GM19452 (cell line): ENCODE measurements at regions not wholly inside any gene's neighbourhood (a gene's known extent, or its start where the extent isn't known, plus 50 kb on each side); places are given as distances from the start of the nearest gene placed in this dataset.

Experiments used
- ATAC-seq: cut with Tn5 transposase; IDR thresholded peaks from one replicate; pipeline ENCODE4 v1.9.1; 2021; ENCODE audit not compliant: unreplicated experiment

DNA sequence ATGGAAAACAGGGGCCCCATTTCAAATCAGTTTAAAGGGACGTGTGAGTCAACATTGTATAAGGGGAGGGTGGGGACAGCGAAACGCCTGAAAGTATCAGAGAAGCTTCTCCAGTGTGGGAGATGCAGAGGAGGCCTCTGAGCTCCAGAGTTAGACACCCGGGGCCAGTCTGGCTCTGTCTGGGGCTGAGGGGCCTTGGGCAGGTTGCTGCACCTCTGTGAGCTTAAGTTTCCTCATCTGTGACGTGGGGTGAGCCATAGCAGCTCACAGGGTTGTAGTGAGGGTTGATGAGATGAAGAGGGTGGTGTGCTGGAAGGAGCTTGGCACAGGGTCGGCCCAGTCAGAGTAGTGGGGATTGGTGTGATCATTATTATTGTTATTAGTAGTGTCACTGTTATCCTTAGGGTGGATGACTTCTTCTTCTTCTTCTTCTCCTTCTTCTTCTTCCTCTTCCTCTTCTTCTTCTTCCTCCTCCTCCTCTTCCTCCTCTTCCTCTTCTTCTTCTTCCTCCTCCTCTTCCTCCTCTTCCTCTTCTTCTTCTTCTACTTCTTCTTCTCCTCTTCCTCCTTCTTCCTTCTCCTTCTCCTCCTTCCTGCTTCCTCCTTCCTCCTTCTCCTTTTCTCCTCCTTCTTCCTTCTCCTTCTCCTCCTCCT, 282.0 kb downstream of the PTPRU start:
- no peak for ATAC-seq

DNA sequence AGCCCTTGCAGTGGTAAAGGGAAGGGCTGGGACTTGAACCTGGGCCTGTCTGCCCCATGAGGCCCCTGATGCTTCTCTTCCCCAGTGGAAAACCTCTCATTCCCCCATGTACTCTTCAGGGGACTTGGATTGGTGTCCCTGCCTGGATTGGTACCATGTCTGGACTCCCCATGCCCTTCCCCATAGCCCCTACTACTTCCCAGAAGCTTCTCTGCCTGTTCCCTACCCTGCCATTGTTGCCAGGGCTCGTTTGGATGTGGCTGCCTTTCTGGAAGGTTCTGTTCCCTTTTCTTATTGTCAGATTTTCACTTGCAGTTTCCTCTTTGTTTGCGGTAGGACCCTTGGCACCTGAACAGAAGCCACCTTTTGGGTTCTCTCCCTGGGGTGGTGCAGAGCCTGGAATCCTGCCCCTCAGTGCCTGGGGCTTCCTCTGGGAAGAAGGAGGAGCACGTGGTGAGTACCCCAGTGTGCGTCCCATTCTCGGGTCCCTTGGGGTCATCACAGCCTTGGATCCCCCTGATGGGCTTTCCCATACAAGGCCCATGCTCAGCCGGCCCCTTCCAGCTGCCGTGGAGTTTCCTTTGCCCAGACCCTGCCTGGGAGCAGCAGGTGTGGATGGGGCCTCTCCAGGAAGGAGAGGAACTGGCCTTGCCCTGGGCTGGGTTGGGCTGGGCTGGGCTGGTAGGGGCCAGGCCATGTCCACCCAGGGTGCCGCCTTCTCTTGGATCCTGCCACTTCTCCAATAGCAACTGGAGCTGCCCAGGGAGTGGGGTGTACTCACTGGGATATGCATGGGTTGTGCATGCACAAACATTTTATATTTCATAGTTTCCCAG, 281.1 kb downstream of the PTPRU start:
- ATAC-seq: no peak

DNA sequence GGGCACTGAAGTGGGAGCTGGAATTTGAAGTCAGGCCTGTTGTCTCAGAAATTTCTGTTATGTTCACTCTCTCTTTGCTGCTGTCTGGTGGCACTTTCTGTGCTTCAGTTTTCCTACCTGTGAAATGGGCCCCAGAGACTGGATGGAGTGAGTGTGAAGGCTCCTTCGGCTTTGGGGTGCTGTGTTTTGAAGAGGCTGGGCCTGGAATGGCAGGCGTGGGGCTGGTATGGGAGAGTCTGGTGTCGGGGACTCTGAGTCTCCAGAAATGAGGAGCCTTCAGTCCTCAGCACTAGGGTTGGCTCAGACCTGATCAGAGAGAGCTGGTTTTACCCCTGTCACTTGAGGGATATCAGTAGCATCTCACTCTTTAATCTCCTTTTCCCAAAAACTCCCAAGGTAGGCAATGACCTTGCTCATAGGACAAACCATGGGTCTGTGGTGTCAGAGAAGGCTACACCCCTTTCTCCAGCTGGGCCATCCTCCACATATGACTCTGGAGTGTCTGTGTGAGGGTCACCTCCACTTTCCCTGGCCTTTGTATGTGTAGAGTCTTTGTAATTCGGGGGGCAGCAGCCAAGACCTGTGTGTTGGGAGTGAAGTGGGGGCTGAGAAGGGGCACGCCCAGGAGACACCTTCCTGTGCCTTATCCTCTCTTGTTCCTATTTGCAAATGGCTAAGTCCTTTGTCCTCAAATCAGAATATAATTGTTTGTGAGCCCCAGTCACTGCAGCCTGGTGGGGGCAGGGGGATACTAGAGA, 279.9 kb downstream of the PTPRU start:
- no peak for ATAC-seq

DNA sequence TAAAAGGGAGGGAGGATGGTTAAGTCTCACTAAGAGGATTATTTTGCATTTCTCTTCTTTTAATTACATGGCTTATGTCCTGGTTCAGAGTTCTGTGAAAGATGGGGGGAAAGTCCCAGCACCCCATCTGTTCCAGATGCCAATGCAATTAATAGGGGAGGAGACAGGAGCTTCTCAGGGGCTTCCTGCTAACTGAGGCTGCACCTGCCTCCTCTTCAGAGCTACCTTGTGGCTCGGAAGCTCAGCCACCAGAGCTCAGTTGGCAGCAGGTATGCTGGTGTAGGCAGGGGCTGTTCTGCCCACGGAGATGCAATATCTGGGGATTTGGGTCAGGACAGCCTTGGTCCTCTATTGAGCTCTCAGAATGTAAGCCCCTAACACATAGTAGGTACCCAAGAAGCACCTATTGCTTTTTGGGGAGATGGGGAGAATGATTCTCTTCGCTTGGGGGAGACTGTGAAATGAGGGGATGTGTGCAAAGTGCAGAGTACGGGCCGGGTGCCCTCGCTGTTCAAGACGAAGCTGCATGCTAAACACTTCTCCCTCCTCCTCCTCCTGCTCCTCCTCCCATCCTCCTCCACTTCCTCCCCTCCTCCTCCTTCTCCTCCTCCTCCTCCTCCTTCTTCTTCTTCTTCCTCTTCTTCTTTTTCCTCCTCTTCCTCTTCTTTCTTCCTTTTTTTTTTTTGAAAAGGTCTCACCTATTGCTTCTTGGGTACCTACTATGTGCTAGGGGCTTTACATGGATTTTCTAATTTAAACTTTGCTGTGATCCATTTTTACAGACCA, 279.0 kb downstream of the PTPRU start:
- ATAC-seq: no peak

DNA sequence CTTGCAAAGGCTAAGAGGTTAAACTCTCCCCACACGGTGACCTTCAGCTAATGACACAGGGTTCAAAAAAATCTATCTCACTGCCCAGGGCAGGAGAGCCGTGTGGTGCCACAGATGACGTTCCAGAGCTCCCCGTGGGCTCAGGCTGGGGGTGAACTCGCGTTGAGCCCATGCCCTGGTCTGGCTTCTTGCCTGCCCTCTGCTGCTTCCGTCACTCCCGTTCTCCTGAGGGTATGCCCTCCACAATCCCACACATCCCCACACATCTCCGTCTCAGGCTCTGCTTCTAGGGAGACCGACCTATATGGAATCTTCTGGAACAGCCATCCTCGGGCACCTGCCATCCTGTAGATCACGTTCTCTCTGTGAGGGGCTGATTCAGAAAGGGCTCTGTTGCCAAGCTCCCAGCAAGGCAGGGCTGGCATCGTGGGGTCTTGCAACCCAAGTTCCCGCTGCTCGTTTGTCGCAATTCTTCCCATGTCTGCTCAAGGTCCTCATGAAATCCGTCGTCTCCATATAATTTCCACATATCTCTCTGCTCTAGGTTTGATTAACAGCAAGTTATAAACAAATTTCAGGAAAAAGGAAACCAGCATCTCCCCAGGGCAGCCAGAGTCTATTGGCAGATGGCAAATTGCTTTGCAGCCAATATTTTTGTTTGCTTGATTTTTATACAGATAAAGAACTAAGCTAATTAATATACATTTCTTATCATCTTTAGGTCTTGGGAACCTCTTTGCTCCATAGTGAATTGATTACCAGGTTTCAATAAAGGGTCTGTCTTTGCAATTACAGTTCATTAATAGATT, 278.2 kb downstream of the PTPRU start:
- no peak for ATAC-seq

DNA sequence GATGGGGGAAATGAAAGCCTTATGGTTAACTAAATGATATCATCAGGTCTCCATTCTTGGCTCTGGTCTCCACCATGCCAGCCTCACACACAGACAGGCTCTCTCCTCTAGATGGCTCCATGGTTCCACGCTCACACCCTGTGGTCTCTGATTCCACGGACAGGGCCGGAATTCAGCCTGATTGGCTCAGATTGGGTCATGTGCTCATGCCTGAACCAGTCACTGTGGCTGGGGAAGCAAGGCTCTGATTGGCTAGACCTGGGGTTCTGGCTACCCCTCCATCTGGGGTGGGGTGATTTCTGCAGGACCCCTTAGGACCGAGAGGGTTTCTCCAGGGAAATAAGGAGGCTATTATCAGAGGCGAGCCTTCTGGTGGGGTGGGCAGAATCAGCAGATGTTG, 277.0 kb downstream of the PTPRU start:
- ATAC-seq: no peak

DNA sequence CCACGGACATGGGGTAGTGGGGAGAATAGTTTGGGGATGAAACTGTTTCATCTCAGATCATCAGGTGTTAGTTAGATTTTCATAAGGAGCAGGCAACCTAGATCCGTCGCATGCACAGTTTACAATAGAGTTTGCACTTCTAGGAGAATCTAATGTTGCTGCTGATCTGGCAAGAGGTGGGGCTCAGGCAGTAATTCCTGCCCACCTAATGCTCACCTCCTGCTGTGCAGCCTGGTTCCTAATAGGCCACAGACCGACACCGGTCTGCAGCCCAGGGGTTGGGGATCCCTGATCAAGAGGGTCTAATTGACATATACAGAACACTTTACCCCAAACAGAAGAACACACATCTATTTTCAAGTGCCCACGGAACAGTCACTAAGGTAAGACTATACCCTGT, 275.1 kb downstream of the PTPRU start:
- no peak for ATAC-seq

DNA sequence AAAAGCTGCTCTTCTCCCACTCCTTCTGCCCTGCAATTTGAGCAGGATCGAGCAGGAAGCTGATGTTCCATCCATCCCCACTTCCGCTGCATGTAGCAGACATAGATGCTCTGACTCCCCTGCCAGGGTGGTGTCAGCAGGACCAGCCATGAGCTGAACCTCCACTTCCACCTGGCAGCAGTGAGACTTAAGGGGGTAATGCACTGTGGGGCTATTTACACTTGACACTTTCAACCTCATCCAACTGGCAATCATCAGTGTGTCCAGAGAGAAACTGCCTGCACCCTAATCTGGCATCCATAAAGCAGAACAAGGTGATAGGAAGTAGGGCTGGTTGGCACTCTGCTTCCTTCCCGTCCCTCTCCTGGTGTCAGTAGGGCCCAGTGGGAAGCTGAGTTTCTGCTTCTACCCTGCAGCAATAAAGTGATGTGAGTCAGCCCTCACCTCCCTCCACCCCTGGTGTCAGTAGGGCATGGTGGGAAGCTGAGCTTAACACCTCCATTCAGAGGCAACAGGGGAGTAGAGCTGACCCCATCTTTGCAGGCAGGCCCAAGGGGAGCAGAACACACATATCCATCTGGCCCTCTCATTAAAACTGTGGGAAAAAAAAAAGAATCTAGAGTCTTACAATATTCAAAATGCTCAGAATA, 272.3 kb downstream of the PTPRU start:
- no peak for ATAC-seq

DNA sequence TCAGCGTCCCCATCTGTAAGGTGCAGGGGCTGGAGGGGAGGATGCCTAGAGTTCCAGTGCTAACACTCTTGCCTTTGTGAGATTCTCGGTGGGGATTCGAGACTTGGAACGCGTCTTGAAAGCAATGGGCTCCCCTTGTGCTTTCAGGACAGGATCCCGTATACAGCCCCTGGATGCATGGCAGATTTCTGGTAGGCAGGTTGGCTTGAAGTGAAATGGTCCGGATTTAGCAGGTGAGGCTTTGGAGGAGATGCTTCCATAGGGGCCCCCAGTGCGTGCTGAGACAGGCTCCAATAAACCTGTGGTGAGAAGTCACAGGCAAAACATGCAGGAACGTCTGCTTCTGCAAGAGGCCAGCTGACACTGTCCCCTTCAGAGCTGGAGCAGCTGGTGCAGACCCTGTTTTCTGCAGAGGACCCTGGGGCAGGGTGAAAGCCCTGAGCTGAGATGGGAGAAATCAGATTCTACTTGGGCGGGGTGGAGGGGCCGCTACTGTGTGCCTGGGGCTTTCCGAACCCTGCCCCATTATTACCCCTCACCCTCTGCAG, 270.4 kb downstream of the PTPRU start:
- no peak for ATAC-seq

DNA sequence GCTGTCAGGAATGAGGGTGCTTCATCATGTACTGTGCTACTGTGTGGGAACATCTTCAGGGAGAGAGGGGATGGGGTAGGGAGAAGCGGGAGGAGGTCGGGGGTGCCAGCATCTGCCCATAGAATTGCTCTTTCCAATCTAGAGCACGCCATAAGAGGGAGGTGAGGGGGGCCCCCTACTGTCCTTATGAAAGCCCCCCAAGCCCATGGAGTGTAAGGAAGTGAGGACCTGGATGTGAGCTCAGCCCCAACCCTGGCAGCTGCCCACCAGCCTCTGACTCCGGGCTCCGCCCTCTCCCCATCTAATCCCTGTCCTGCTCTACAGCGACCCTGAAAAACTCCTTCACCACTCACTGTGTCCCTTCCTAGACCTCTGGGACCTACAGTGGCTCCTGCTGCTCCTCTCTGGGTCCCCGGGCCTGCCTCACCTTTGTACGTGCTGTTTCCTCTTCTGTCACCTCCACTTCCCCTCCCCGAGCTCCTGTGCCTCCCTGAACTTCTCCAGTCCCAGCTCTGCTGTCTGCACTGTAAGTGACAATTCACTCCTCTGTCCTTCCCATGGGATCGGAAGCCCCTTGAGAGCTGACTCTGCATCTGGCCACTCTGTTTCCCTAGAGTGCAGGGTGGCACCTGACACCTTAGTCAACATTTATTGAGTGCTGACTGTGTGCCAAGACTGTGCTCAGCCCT, 269.4 kb downstream of the PTPRU start:
- ATAC-seq: no peak

DNA sequence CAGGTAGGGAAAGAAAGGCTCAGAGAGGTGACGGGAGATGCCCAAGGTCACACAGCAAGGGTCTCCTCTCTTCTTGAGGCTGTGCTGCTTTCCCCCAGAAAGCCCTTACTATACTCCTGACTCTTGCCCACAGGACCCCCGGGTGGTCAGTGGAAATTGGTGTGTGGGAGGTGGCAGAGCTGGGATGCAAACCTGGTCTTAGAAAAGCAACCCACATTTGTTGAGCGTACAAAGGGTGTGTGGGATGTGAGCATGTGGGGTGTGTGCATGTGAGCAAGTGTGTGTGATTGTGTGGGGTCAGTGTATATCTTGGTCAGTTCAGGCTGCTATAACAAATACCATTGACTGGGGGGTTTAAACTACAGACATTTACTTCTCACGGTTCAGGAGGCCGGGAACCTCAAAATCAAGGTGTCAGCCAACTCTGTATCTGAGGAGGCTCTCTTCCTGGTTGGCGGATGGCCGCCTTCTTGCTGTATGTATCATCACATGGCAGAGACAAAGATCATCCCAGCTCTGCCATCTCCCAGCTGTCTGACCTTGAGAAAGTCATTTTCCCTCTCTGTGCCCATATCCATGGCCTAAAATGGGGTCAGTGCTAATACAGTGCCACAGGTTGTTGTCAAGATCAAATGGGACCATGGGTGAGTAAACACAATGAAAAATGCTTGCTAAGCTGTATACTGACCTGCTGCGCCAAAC, 268.5 kb downstream of the PTPRU start:
- ATAC-seq: no peak

DNA sequence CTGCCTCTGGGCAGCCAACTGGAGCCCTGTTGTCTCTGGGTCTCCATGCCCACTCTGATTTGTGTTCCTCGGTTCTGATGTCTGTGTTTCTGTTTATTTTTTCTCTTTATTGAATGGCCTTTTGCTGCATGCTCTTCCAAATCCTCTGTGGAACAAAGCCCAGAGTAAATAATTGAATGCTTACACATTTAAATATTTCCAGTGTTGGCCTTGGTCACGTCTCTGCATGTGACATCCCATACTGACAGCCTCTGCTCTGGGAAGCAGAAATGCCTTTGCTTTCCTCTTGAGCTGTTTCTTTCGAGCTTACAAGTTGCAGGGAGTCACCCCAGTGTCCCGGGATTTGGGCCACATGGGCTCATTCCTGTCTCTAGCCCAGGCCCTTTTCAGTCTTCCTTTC, 267.9 kb downstream of the PTPRU start:
- ATAC-seq: no peak

DNA sequence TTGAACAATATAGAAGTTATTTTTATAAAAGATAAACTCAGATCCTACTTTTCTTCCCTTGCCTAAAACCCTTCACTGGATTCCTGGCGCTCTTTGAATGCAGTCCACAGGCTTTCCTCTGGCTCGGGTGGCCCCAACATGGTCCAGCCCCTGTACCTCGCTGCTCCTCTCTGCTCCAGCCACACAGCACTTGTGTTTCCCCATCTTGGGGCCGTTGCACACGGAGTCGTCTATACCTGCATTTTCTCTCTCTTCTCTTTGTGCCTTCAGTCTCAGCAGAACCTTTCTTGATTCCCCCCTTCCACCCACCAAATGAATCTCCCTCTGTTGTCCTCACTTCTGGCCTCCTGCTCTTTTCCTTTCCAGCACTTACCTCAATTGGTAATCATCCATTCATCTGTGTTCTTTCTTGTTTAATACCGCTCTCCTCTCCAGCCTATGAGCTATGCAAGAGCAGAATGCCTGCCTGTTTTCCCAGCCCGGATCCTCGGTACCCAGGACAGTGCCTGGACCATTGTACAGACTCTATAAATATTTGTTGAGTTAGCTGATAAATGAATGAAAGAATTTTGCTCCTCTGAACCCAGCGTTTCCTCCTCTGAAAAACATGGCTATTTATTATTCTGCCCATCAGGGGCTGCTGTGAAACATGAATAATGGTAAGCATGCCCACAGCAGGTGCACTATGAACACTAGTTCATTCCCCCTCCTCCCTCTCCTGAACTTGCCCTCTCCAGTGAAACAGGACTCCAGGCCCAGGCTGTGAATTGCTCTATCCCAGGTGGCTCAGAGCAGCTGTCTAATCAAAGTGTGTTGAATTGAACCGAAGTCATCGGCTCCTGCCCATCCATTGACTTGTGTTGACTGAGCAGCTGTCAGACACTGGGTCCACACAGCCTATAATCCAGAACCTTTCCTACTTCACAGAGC, 266.9 kb downstream of the PTPRU start:
- no peak for ATAC-seq

DNA sequence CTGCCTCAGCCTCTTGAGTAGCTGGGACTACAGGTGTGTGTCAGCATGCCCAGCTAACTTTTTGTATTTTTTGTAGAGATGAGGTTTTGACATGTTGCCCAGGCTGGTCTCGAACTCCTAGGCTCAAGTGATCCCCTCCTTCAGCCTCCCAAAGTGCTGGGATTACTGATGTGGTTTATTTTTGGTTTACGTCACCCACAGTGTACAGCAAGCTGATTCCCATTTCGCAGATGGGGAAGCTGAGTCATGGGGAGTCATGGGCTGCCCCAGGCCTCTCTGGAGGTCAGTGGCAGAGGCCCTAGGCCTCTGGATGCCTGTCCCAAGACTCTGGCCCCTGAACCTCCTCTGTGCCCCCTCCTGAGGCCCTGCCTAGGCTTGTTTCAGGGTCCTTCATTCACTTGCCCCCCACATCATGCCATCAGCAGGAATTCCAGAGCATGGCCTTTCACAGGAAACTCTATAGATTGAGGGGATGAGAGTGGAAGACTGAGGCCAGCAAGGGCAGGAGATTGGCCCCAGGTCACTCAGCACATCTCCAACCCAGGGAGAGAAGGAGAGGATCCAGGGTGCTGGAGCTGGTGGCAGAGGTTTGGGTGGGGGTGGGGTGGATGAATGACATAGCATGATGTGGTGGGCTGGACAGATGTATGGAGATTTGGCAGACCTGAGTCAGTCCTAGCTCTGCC, 266.0 kb downstream of the PTPRU start:
- no peak for ATAC-seq

DNA sequence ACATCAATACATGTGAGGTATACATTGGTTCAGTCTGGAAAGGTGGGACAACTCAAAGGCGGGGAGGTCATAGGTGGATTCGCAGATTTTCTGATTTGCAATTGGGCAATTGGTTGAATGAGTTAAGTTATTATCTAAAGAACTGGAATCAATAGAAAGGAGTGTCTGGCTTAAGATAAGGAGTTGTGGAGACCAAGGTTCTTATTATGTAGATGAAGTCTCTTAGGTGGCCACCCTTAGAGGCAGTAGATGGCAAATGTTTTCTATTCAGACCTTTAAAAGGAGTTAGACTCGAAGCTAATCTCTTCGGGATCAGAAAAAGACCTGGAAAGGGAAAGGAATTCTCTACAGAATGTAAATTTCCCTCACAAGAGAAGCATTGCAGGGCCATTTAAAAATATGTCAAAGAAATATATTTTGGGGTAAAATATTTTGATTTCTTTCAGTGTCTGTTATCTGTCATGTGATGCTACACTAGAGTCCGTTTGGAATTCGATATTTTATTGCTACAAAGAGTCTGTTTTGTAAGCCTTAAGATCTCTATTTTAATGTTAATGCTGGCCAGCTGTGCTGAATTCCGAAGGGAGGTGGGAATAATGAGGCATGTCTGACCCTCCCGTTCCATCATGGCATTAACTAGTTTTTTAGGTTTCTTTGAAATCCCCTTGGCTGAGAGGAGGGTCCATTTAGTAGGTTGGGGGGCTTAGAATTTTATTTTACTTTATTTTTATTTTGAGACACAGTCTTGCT, 265.1 kb downstream of the PTPRU start:
- ATAC-seq: no peak

DNA sequence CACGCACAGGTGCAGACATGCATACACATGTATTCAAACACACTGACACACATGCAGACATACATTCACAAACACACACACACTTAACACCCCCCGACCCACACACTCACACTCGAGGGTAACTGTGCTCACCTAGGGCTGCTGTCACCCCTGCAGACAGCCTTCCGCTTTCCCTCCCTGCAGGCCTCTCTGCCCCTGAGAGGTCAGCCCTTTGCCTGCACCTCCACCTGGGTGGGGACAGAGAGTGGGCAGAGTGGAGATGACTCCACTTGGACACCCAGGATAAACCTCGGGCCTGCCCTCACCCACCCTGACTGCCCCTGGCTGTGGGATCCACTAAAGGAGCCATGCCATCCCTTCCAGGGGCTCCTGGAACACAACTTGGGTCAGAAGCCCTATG, 264.3 kb downstream of the PTPRU start:
- ATAC-seq: no peak
